A673 (cell line): ENCODE measurements at regions not wholly inside any gene's neighbourhood (a gene's known extent, or its start where the extent isn't known, plus 50 kb on each side); places are given as distances from the start of the nearest gene placed in this dataset.
A peak's percentile ranks its signal among the peaks of the same experiment; 100 is the strongest.

Experiments
- BruUV-seq: library from RNA; stranded (reverse); fragments of 400-500 nt; replicated peaks from 2 replicates; lab custom pipeline; 2021; lab: Mats Ljungman, UMichigan
- CTCF ChIA-PET: fragments of 300-600 bp; sonication (Branson Sonifier 250); formaldehyde crosslinking; loops from one replicate; lab custom pipeline; 2022; ENCODE audit warnings: antibody characterized with exemption; lab: Charles Lee
- POLR2A ChIA-PET: fragments of 300-600 bp; sonication (Branson Sonifier 250); formaldehyde crosslinking; loops from one replicate; lab custom pipeline; 2022; ENCODE audit warnings: antibody characterized with exemption; ENCODE audit not compliant: low non-redundant PET; lab: Charles Lee
- DNase-seq: peaks from one replicate; pipeline ENCODE4 v3.0.0-alpha.2; 2015; ENCODE audit warnings: low spot score
- H3K27ac ChIP-seq: fragments of 200-600 bp; sonication (generic); 2 replicates; pipeline ENCODE4 v1.5.1; 2016; ENCODE audit warnings: mixed run types, low read depth, mild to moderate bottlenecking, mixed read lengths, antibody characterized with exemption, low read length; ENCODE audit not compliant: poor library complexity, severe bottlenecking
- H3K27me3 ChIP-seq: fragments of 200-600 bp; sonication (generic); replicated peaks from 2 replicates; pipeline ENCODE4 v1.6.1; 2017; ENCODE audit warnings: mixed run types, low read depth, mild to moderate bottlenecking, mixed read lengths, antibody characterized with exemption, low read length; ENCODE audit not compliant: insufficient read depth, poor library complexity
- H3K36me3 ChIP-seq: fragments of 200-600 bp; sonication (generic); 2 replicates; pipeline ENCODE4 v1.6.1; 2016; ENCODE audit warnings: mixed run types, mild to moderate bottlenecking, mixed read lengths, antibody characterized with exemption, low read length; ENCODE audit not compliant: insufficient read depth, poor library complexity, severe bottlenecking
- H3K4me1 ChIP-seq: fragments of 200-600 bp; sonication (generic); 2 replicates; pipeline ENCODE4 v1.6.1; 2017; ENCODE audit warnings: mixed run types, mild to moderate bottlenecking, mixed read lengths, antibody characterized with exemption, low read length; ENCODE audit not compliant: insufficient read depth, poor library complexity, severe bottlenecking
- H3K4me3 ChIP-seq: fragments of 200-600 bp; sonication (generic); 2 replicates; pipeline ENCODE4 v1.5.1; 2016; ENCODE audit warnings: low read depth, mixed run types, mild to moderate bottlenecking, mixed read lengths, low read length; ENCODE audit not compliant: poor library complexity, severe bottlenecking
- H3K9me3 ChIP-seq: fragments of 200-600 bp; sonication (generic); 2 replicates; pipeline ENCODE4 v1.6.1; 2016; ENCODE audit warnings: mixed run types, low read depth, mild to moderate bottlenecking, mixed read lengths, antibody characterized with exemption, low read length; ENCODE audit not compliant: poor library complexity, severe bottlenecking
- EZH2 ChIP-seq: fragments of 200-600 bp; sonication (generic); IDR thresholded peaks from 2 replicates; pipeline ENCODE4 v1.6.1; 2017; ENCODE audit warnings: borderline replicate concordance, low read depth, mild to moderate bottlenecking, mixed read lengths, antibody characterized with exemption, low read length; ENCODE audit not compliant: poor library complexity, severe bottlenecking
- intact Hi-C: fragments of 100-400 bp; cut with micrococcal nuclease; formaldehyde crosslinking; loops from one replicate; pipeline ENCODE4 v1.10.0; 2022; ENCODE audit not compliant: unreplicated experiment
- TF ChIP-seq, protein P1 (sequence below): fragments of 300-800, 200-600 bp; sonication (generic); conservative IDR thresholded peaks from 2 replicates; pipeline ENCODE4 v1.5.1; 2017; ENCODE audit warnings: low read depth, mild to moderate bottlenecking, antibody characterized with exemption, low read length, moderate library complexity, mixed read lengths

DNA sequence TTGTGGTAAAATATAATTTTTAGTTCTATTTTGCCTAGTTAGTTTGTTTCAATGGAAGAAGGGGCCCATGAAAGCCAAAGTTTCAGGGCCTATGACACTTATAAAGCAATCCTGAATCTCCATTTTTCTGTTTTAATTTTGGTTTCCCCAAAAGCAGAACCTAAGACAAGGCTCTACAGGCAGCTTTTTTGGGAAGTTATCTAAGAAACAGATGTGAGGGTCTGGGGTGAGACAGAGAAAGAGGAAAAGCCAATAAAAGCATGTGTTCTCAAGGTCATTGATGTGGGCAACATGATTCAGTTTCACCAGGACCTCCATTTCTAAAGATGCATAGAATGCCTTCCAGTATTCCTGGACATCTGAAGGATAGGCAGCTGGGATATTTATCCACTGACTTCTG lies 598.5 kb downstream of the PDCD6IP start:
- H3K27me3 ChIP-seq, result no peaks in the 10 kb centered on the region
- no peaks in the 10 kb centered on the region for H3K4me1 ChIP-seq
- H3K36me3 ChIP-seq, result no peaks in the 10 kb centered on the region
- peaks cover 9% of the 10 kb centered on the region for H3K9me3 ChIP-seq
- intact Hi-C loops, result no loop called here
- TF ChIP-seq, protein P1, sequence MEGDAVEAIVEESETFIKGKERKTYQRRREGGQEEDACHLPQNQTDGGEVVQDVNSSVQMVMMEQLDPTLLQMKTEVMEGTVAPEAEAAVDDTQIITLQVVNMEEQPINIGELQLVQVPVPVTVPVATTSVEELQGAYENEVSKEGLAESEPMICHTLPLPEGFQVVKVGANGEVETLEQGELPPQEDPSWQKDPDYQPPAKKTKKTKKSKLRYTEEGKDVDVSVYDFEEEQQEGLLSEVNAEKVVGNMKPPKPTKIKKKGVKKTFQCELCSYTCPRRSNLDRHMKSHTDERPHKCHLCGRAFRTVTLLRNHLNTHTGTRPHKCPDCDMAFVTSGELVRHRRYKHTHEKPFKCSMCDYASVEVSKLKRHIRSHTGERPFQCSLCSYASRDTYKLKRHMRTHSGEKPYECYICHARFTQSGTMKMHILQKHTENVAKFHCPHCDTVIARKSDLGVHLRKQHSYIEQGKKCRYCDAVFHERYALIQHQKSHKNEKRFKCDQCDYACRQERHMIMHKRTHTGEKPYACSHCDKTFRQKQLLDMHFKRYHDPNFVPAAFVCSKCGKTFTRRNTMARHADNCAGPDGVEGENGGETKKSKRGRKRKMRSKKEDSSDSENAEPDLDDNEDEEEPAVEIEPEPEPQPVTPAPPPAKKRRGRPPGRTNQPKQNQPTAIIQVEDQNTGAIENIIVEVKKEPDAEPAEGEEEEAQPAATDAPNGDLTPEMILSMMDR, result no peak
- TF ChIP-seq EZH2, result no peak
- DNase-seq, result no peak
- H3K27ac ChIP-seq, result no peak overlapping the region
- CTCF ChIA-PET, result no interaction called here
- H3K4me3 ChIP-seq, result no peak overlapping the region
- POLR2A ChIA-PET, result no interaction called here
- BruUV-seq, result no TSS peak

DNA sequence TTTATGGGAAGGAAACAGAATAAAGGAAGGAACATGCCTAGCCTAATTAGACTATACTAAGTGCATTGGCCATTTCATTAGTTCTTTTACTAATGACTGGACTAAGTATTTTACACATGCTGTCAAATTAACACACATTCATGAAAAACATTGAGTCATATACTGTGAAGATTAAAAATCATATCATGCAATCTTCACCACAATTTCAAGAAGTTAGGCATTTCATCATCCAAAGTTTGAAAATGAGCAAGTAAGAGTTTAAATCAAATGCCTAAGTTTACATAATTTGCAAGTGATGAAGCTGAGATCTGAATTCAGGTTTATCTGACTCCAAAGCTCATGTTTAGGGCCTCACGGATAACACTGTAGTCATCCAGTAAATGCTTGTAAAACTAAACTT lies 601.0 kb downstream of the PDCD6IP start:
- no TSS peak for BruUV-seq
- CTCF ChIA-PET, result no interaction called here

DNA sequence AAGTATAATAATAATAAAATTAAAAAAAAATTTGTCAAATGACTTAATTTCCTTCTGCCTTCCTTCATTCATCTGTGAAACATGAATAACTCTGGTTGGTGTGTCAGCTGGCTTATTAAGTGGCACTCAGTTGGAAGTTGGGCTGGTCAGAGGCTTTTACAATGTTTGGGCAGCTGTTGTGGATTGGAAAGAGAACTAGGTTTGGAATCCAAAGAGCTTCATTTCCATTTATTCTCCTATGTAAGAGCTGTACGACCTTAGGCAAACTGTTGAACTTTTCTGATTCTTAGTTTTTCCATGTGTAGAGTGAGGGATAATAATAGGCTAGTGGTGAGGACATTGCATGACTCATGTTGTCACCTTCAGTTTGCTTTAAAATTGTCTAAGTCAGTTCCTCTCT lies 606.7 kb downstream of the PDCD6IP start:
- intact Hi-C loops, result no loop called here
- Histone ChIP-seq H3K9me3 (no peaks in the 10 kb centered on the region), H3K27me3 (no peaks in the 10 kb centered on the region), H3K27ac (no peak overlapping the region), H3K36me3 (no peaks in the 10 kb centered on the region), H3K4me3 (no peak overlapping the region), H3K4me1 (peaks cover 17% of the 10 kb centered on the region)
- no TSS peak for BruUV-seq
- ChIA-PET CTCF (no interaction called here), POLR2A (no interaction called here)
- peak; percentile 18 for DNase-seq
- TF ChIP-seq, protein P1, result no peak
- no peak for TF ChIP-seq EZH2

More for the DNA sequence above, 601.0 kb downstream of the PDCD6IP start:
- H3K27ac ChIP-seq, result no peak overlapping the region
- H3K9me3 ChIP-seq, result no peaks in the 10 kb centered on the region
- H3K4me3 ChIP-seq, result no peak overlapping the region
- no peaks in the 10 kb centered on the region for H3K27me3 ChIP-seq
- TF ChIP-seq, protein P1, result no peak
- TF ChIP-seq EZH2, result no peak
- no peak for DNase-seq
- no peaks in the 10 kb centered on the region for H3K4me1 ChIP-seq
- H3K36me3 ChIP-seq, result no peaks in the 10 kb centered on the region
- intact Hi-C loops, result no loop called here
- POLR2A ChIA-PET, result no interaction called here
